HK-2 (cell line): ENCODE measurements at regions not wholly inside any gene's neighbourhood (a gene's known extent, or its start where the extent isn't known, plus 50 kb on each side); places are given as distances from the start of the nearest gene placed in this dataset.

ENCODE experiments used
- DNase-seq: peaks from one replicate; pipeline ENCODE4 v3.0.0-alpha.2; 2018; ENCODE audit not compliant: unreplicated experiment

- no peak for DNase-seq
These were observed 152.0 kb upstream of the SLC10A2 start for GRCh38 chr13:103218253-103218652.

GRCh38 chr13:103213152-103213551 is 146.9 kb upstream of the SLC10A2 start:
- DNase-seq: no peak

- no peak for DNase-seq
These were observed 144.1 kb upstream of the SLC10A2 start for GRCh38 chr13:103210348-103210747.

- no peak for DNase-seq
These were observed 137.6 kb upstream of the SLC10A2 start for GRCh38 chr13:103203735-103204330.

DNA sequence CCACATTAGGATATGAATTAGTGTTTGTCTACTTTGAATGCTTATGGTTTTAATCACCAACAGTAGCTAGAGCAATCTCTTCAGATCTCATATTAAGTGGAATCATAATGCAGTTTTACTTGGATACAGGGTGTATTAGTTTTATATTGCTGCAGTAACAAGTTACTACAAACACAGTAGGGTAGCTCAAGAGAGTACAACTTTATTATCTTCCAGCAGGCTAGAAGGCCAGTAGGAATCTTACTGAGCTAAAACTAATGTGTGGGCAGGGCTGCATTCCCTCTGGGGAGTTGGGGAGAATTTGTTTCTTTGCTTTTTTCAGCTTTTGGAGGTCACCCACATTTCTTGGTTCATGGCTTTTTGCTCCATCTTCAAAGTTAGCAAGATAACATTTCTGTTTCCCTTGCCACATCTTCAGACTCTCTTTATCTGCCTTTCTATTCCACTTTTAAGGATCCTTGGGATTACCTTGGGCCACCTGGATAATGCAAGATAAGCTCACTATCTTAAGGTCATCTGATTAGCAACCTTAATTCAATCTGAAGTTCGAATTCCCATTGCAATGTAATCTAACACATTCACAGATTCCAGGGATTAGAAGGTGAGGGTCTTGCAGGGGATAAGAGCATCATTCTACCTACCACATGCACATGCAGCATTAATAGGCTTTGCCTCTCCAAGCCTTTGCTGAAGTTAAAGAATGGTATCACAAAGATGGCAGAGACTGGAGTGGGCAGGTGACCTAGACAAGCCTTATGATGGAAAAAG is 134.1 kb upstream of the SLC10A2 start:
- DNase-seq: no peak

DNA sequence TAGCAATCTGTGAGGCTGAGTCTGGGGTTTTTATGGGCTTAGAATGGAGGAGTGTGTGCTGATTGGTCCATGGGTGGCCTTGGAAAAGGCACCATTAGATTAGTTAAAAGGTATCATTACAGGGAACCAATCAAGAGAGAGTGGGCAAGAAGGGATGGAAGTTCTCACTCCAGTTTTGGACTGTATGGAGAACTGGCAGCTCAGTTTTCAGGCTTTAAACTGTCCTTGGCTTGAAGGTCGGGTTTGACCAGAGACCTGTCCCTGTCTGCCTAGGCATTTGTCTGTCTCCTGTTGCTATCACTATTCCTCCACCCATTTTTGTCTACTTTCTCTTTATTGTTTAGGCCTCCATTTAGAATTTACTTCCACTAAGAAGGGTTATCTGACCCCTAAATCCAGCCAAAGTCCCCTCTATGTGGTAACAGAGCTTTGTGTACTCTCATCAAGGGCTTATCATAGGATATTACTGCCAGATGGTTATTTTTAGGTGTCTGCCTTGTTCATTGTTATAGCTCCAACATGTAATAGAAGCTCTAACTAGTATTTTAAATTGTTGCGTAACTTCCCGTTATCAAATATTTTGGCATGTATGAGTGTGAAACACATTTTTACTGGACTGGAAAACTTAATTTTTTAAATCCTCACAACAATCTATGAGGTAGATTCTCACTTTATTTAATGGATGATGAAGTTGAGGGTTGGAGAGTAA is 133.3 kb upstream of the SLC10A2 start:
- DNase-seq: no peak

GRCh38 chr13:103196356-103196755 is 130.1 kb upstream of the SLC10A2 start:
- DNase-seq: no peak

DNA sequence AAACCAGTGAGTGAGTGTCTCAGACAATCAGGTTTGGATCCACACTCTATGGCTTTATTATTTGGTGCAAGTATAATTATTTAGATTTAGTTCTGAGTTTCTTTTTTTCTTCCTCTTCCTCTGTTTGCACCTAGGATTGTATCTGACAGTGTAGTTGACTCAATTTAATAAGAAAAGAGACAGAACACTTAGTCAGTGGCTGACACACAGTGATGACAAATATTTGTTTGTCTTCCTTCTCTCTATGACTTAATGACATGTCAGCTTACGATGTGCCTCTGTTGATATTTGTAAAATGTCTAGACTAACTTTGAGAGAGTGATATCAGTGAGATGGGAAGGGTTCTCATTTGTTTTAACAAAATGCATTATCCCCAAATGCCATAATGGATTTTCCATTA is 129.5 kb upstream of the SLC10A2 start:
- no peak for DNase-seq

- DNase-seq: no peak
These were observed 128.7 kb upstream of the SLC10A2 start for GRCh38 chr13:103194871-103195270.

GRCh38 chr13:103192511-103193135 is 126.4 kb upstream of the SLC10A2 start:
- no peak for DNase-seq

DNA sequence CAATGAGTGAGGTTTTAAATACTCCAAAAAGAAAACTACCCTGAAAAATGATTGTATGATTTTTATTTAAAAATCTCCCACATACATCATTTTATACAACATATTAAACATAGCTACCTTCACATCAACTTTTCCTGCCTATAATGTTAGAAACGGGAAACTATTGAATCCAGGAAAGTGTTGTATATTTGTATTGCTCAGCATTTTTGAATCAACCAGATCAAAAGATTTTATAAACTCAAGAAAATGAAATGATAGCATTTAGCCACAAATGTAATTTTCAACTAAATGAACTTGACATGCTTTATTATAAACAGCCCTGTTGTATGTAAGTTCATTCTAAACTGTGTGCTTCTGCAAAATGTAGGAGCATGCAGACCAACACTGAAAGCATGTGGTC is 124.6 kb upstream of the SLC10A2 start:
- no peak for DNase-seq

- no peak for DNase-seq
These were observed 122.6 kb upstream of the SLC10A2 start for GRCh38 chr13:103188713-103189326.

DNA sequence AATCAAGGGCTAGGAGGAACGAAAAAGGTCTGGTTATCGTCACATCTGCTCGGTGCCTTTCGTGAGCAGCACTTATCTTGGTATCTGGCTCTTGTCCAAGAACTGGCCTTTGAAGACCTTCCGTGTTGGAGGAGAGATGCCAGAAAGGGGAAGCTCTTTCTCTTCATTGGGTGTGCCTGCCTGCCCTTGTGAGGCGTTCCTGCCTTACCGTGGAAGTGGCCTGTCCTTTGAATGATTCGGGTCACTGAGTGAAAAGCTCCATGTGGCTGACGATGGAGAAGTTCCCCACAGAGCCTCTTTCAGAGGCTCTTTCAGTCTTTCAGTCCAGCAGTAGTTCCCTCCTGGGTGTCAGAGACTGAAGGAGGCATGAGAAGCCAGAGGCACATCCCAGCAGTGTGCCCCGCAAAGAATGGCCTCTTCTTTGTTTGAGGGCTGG is 121.5 kb upstream of the SLC10A2 start:
- DNase-seq: no peak

- no peak for DNase-seq
These were observed 118.2 kb upstream of the SLC10A2 start for GRCh38 chr13:103184413-103184812.

GRCh38 chr13:103178986-103179943 is 113.0 kb upstream of the SLC10A2 start:
- DNase-seq: no peak

GRCh38 chr13:103174966-103175365 is 108.7 kb upstream of the SLC10A2 start:
- DNase-seq: no peak

- DNase-seq: no peak
These were observed 102.8 kb upstream of the SLC10A2 start for GRCh38 chr13:103168901-103169508.

GRCh38 chr13:103164251-103164650 is 98.0 kb upstream of the SLC10A2 start:
- DNase-seq: no peak

DNA sequence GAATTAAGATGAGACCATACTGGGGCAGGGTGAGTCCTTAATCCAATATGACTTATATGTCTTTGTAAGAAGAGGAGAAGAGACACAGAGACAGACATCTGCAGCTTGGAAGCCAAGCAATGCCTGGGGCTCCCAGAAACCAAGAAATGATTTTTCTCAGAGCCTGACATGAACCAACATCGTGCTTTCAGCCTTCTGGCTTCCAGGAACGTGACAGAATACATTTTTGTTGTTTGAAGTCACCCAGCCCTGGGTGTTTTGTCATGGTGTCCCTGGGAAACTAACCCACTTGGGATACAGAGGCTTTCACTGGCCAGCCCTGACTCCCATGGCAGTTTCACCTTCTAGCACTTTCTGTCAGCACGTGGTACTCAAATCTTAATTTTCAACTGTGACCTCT is 95.3 kb upstream of the SLC10A2 start:
- no peak for DNase-seq

DNA sequence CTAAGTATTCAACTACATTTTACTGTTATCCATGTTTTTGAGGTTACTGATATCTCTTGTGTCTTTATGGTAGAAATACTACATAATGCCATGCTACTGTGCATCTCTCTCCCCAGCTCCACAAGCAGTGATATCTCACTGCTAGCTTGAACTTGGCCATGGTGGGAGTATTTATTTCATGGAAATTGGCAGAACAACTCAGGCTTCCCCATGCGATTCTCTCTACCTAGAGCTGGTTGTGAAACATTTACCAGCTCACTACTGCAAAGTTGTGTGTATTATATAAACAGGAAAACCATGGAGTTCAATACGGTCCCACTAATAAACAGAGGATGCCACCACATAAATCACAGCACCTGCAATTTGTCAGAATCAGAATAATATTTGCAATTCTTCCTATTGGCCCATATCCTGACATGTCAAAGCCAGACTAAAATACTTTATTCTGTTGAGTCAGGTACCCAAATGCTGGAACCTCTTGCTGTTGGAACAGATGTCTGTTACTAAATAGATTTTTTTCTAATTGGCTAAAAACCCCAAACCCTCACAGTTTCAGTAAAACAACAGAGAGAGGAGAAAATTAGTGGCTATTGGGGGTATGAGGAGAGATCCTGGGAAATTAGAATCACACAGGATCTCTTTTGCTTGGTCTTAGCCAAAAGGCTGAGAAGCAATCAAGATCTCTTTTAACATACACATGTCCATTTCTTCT is 91.4 kb upstream of the SLC10A2 start:
- no peak for DNase-seq
